Psoas muscle (tissue), 7 donors: ENCODE measurements at regions not wholly inside any gene's neighbourhood (a gene's known extent, or its start where the extent isn't known, plus 50 kb on each side); places are given as distances from the start of the nearest gene placed in this dataset.

ENCODE experiments used
- ATAC-seq, 4 donors: fragments of 200-7000 bp; cut with Tn5 transposase; one replicate each; pipeline ENCODE4 v1.9.1; 2020; ENCODE audit warnings: moderate library complexity in 3 of 4, mild to moderate bottlenecking in 2 of 4
- DNase-seq, 2 donors: peaks; one replicate each; pipeline ENCODE4 v3.0.0-alpha.2; 2020
- H3K27ac ChIP-seq: fragments of 200-600 bp; one replicate; pipeline ENCODE4 v1.8.0; 2022
- H3K27me3 ChIP-seq, 3 donors: fragments of 200-600 bp in 1 of 3; one replicate each; pipeline versions ENCODE4 v1.6.1 to v1.8.0; 2013 to 2022; ENCODE audit warnings: low read length in 2 of 3, mild to moderate bottlenecking in 2 of 3, moderate library complexity in 1 of 3; ENCODE audit not compliant: insufficient read depth in 3 of 3
- H3K36me3 ChIP-seq, 2 donors: fragments of 200-600 bp in 1 of 2; one replicate each; pipeline versions ENCODE4 v1.6.1 to v1.8.0; 2013 to 2022; ENCODE audit warnings: low read depth in 1 of 2, mild to moderate bottlenecking in 1 of 2, moderate library complexity in 1 of 2; ENCODE audit not compliant: insufficient read depth in 1 of 2
- H3K4me1 ChIP-seq: fragments of 200-600 bp; one replicate; pipeline ENCODE4 v1.8.0; 2022
- H3K4me3 ChIP-seq: fragments of 200-600 bp; one replicate; pipeline ENCODE4 v1.8.0; 2022; ENCODE audit warnings: mild to moderate bottlenecking
- H3K9me3 ChIP-seq: fragments of 200-600 bp; one replicate; pipeline ENCODE4 v1.8.0; 2022
- CTCF ChIP-seq: fragments of 200-600 bp; IDR thresholded peaks from one replicate; pipeline ENCODE4 v1.8.0; 2022; ENCODE audit warnings: antibody characterized with exemption
- WGBS, 3 donors: extraction: QIAGEN DNeasy Blood & Tissue Kit; methylation state at CpG; one replicate each; pipeline versions ENCODE4 v1.1.6 to v1.1.7; 2013; 5-methylcytosine and 5-hydroxymethylcytosine counted together
- intact Hi-C, 2 donors: fragments of 100-400 bp; cut with DNase I; formaldehyde crosslinking; loops; one replicate each; pipeline versions ENCODE4 v1.11.0 to v1.14.2; 2022
- donor health status: healthy with polysubstance abuse.
- donor health status: DM: no; HTN: no; CAD: no; lungs with moderate emphysema.
- donor health status: Bipolar disorder and iron deficiency.
- donor health status: healthy.
- donor health status: DM: yes; HTN: yes; CAD: no.
- donor health status: DM: no; HTN: no; CAD: no.
- donor health status: DM: yes; HTN: yes; CAD: no.

- Histone ChIP-seq H3K4me1 (peaks cover 25% of the 10 kb centered on the region), H3K27me3 (no peaks in the 10 kb centered on the region), H3K27ac (peak overlapping the region; percentile 82), H3K4me3 (no peak overlapping the region), H3K9me3 (no peaks in the 10 kb centered on the region), H3K36me3 (no peaks in the 10 kb centered on the region)
- ATAC-seq (no peak), DNase-seq (no peak)
- no peak for TF ChIP-seq CTCF
- 59 to 68% (median 60%) methylated on average over 6 of the region's 6 CpGs for WGBS, 3 donors
- intact Hi-C loops, result no loop called here
Observed at GRCh38 chr5:173473288-173473687, 143.2 kb downstream of the BOD1 start.

- H3K4me3 ChIP-seq, result no peak overlapping the region
- H3K27me3 ChIP-seq, result no peaks in the 10 kb centered on the region
- H3K27ac ChIP-seq, result peak overlapping the region; percentile 82
- no peaks in the 10 kb centered on the region for H3K9me3 ChIP-seq
- TF ChIP-seq CTCF, result no peak
- peaks cover 30% of the 10 kb centered on the region for H3K4me1 ChIP-seq
- ATAC-seq, result peak in 3 of 4 donors; percentile 13 to 41 (median 37)
- 63 to 77% (median 64%) methylated on average over 3 of the region's 3 CpGs for WGBS, 3 donors
- no peaks in the 10 kb centered on the region for H3K36me3 ChIP-seq
- intact Hi-C loops, result no loop called here
- DNase-seq, result peak; percentile 37 to 64
Observed at GRCh38 chr5:173472784-173473278, 143.6 kb downstream of the BOD1 start.

- DNase-seq, result peak; percentile 40 to 55
- intact Hi-C loops, result no loop called here
- Histone ChIP-seq H3K36me3 (no peaks in the 10 kb centered on the region), H3K27me3 (no peaks in the 10 kb centered on the region), H3K4me3 (no peak overlapping the region), H3K9me3 (no peaks in the 10 kb centered on the region), H3K4me1 (peaks cover 30% of the 10 kb centered on the region), H3K27ac (peak overlapping the region; percentile 82)
- peak; percentile 69 to 84 (median 76) for ATAC-seq
- 52 to 60% (median 54%) methylated on average over 3 of the region's 3 CpGs for WGBS, 3 donors
- TF ChIP-seq CTCF, result no peak
Observed at GRCh38 chr5:173472164-173472563, 143.9 kb upstream of the STC2 start.

- DNase-seq (peak in 1 of 2 donors; percentile 60), ATAC-seq (peak; percentile 85 to 90 (median 87))
- H3K27ac ChIP-seq, result peak overlapping the region; percentile 76
- WGBS, 3 donors, result 26 to 55% (median 37%) methylated on average over 4 of the region's 4 CpGs
- peaks cover 30% of the 10 kb centered on the region for H3K4me1 ChIP-seq
- TF ChIP-seq CTCF, result no peak
- no peaks in the 10 kb centered on the region for H3K36me3 ChIP-seq
- H3K27me3 ChIP-seq, result no peaks in the 10 kb centered on the region
- H3K9me3 ChIP-seq, result no peaks in the 10 kb centered on the region
- no peak overlapping the region for H3K4me3 ChIP-seq
- intact Hi-C loops, result no loop called here
Observed at GRCh38 chr5:173468821-173469251, 140.6 kb upstream of the STC2 start.

GRCh38 chr5:173466227-173466626, 138.0 kb upstream of the STC2 start:
- WGBS, 3 donors, result 91 to 100% (median 92%) methylated on average over 1 of the region's 1 CpG
- Histone ChIP-seq H3K27me3 (no peaks in the 10 kb centered on the region), H3K36me3 (no peaks in the 10 kb centered on the region), H3K4me3 (no peak overlapping the region), H3K4me1 (peaks cover 15% of the 10 kb centered on the region), H3K9me3 (no peaks in the 10 kb centered on the region), H3K27ac (no peak overlapping the region)
- ATAC-seq (no peak), DNase-seq (no peak)
- intact Hi-C loops, result no loop called here
- no peak for TF ChIP-seq CTCF
